HG02852 (cell line): ENCODE measurements at regions not wholly inside any gene's neighbourhood (a gene's known extent, or its start where the extent isn't known, plus 50 kb on each side); places are given as distances from the start of the nearest gene placed in this dataset.
"Not testable (repeated sequence)": the region's sequence is repeated elsewhere in the genome, so short reads cannot be mapped to it uniquely, and the experiment has no call there.

Source experiments
- ATAC-seq: cut with Tn5 transposase; IDR thresholded peaks from one replicate; pipeline ENCODE4 v1.9.1; 2021; ENCODE audit warnings: mild to moderate bottlenecking, moderate library complexity; ENCODE audit not compliant: unreplicated experiment

- ATAC-seq, result no peak
Observed at GRCh38 chr15:79538527-79538926, 106.4 kb downstream of the MINAR1 start.

GRCh38 chr15:79539401-79539800 is 107.3 kb downstream of the MINAR1 start:
- ATAC-seq, result no peak

- no peak for ATAC-seq
Observed at GRCh38 chr15:79540551-79540950, 108.4 kb downstream of the MINAR1 start.

GRCh38 chr15:79541196-79541595 is 109.1 kb downstream of the MINAR1 start:
- ATAC-seq, result no peak

- no peak for ATAC-seq
Observed at GRCh38 chr15:79543097-79543496, 111.0 kb downstream of the MINAR1 start.

GRCh38 chr15:79549196-79549595 is 117.1 kb downstream of the MINAR1 start:
- ATAC-seq, result no peak

- no peak for ATAC-seq
Observed at GRCh38 chr15:79560384-79560783, 128.2 kb downstream of the MINAR1 start.

- no peak for ATAC-seq
Observed at GRCh38 chr15:79561982-79562381, 129.8 kb downstream of the MINAR1 start.

GRCh38 chr15:79562403-79562815 is 130.3 kb downstream of the MINAR1 start:
- no peak for ATAC-seq

- ATAC-seq, result no peak
Observed at GRCh38 chr15:79562899-79563298, 130.8 kb downstream of the MINAR1 start.

- ATAC-seq, result no peak
Observed at GRCh38 chr15:79570004-79570403, 137.9 kb downstream of the MINAR1 start.

GRCh38 chr15:79572691-79573404 is 140.7 kb downstream of the MINAR1 start:
- ATAC-seq, result no peak

GRCh38 chr15:79574431-79575273 is 142.5 kb downstream of the MINAR1 start:
- ATAC-seq, result not testable (repeated sequence)

GRCh38 chr15:79582650-79583049 is 150.5 kb downstream of the MINAR1 start:
- ATAC-seq, result no peak

GRCh38 chr15:79592126-79592525 is 160.0 kb downstream of the MINAR1 start:
- no peak for ATAC-seq

GRCh38 chr15:79593119-79593869 is 161.2 kb downstream of the MINAR1 start:
- ATAC-seq, result no peak

- no peak for ATAC-seq
Observed at GRCh38 chr15:79595306-79595705, 163.2 kb downstream of the MINAR1 start.

GRCh38 chr15:79595995-79596622 is 164.0 kb downstream of the MINAR1 start:
- peak; percentile 97 for ATAC-seq

- ATAC-seq, result no peak
Observed at GRCh38 chr15:79598639-79599038, 166.5 kb downstream of the MINAR1 start.

GRCh38 chr15:79601405-79602086 is 169.4 kb downstream of the MINAR1 start:
- ATAC-seq, result no peak
